HG03095 (cell line): ENCODE measurements at regions not wholly inside any gene's neighbourhood (a gene's known extent, or its start where the extent isn't known, plus 50 kb on each side); places are given as distances from the start of the nearest gene placed in this dataset.

Experiments used
- ATAC-seq: cut with Tn5 transposase; IDR thresholded peaks from one replicate; pipeline ENCODE4 v1.9.1; 2021; ENCODE audit warnings: moderate library complexity; ENCODE audit not compliant: unreplicated experiment

DNA sequence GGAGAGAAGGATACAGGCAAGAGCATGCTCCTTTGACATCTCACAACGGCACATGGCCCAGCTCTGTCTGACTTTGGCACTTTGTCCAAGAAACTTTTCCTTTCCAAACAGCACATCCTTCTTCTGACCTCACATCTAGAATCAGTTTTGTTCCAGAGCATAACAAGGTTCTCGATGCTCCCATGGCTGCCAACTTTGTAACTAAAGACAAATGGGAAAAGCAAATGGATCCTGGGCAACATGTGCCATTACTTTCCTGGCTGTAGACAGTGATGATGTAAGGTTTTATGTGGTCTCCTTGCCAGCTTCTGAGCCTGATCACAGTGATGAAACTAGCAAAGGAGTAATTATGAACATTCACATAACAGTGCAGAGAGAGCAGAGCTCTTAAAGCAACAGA lies 171.8 kb upstream of the C1orf87 start:
- no peak for ATAC-seq

DNA sequence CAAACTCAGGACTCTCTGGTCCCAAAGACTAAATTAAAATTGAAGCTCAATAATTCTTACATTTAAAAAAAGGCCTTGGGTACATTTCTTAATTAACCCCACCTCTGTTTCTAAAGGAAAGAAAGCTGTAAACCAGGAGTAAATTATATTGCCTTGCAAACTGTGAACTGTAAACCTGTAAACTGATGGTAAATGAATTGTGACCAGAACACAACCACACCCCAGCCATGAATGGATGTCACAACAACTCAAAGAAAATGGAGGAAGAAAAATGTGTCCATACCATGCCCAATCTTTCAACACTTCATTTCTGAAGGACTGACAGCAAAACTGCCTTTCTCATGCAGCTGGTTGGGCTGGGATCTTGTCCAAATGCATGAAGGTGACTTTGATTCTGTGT lies 171.3 kb upstream of the C1orf87 start:
- ATAC-seq, result no peak

DNA sequence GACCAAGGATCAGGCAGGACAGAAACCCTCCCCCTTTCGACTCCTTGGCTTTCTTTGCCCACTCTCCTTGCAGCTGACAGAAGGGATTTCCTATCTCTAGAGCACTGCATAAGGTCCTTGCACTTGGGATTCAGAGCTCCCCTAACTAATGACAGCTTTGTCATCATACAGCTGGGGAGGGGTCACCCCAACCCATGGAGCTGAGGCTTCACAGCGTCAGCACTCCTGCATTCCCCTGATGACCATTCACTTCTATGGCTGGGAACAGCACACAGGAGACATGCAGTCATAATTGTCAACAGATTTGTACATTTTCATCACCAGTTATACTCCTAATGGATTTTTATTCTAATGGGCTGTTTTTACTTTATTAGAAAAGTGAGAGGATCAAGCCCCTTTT lies 161.7 kb upstream of the C1orf87 start:
- ATAC-seq, result no peak

GRCh38 chr1:60234776-60235175 lies 161.2 kb upstream of the C1orf87 start:
- ATAC-seq, result no peak

GRCh38 chr1:60229821-60230220 lies 156.3 kb upstream of the C1orf87 start:
- no peak for ATAC-seq

DNA sequence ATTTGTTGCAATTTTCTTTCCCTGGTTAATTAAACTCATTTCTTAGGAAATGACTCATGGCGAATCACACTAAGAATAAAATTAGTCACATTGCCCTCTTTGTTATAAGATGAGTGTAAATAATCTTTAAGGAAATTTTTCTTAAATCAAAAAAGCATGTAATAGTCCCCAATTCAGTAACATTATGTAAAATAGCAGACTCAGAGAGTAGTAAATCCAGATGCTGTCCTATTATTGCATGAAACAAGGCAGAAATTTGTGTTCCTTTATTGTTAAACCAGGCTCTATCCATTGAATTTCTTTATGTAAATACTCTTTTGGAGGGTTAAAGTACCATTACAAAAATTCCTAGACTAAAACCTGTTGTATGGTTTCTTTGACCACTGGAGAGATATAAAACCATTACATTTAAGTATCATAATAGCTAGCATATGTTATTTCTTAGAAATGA lies 154.5 kb upstream of the C1orf87 start:
- no peak for ATAC-seq

- ATAC-seq, result no peak
Observed at GRCh38 chr1:60227601-60228000, 154.0 kb upstream of the C1orf87 start.

DNA sequence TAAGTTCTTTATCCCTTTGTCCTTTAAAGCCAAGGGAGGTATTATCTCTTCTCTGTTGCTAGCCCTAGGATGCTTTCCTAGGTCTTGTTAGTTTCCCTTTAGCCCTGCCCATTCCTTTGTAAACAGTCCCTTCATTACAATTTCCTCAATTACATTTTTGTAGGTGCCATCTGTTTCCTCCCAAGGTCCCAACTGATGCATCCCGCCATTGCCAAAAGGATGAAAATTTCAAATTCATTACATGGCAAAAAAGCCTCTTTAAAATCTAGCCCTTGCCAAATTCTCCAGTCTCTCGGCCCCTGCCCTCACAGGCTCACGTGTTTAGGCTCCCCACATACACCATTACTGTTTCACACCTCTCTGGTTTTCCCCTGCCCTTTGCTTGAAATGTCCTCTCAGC lies 151.9 kb upstream of the C1orf87 start:
- no peak for ATAC-seq

DNA sequence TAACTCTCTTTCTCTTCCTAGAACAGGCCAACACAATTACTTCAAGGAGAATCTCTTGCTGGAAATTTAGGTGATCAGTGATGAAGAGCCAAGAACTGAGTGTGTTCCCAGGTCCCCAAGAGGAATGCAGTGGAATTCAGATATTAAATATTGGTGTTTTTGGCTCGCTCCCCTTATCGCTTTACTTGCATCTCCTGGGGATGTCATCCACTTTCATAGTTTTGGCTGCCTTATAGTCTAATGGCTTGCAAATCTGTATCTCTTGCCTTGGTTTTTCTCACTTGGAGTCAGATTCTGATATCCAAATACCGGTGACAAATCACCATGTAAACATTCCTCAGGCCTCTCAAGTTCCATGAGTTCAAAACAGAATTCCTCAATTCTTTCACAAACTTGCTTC lies 151.0 kb upstream of the C1orf87 start:
- ATAC-seq, result no peak

- no peak for ATAC-seq
Observed at GRCh38 chr1:60223158-60223557, 149.6 kb upstream of the C1orf87 start.

- ATAC-seq, result no peak
Observed at GRCh38 chr1:60222360-60223115, 149.0 kb upstream of the C1orf87 start.

DNA sequence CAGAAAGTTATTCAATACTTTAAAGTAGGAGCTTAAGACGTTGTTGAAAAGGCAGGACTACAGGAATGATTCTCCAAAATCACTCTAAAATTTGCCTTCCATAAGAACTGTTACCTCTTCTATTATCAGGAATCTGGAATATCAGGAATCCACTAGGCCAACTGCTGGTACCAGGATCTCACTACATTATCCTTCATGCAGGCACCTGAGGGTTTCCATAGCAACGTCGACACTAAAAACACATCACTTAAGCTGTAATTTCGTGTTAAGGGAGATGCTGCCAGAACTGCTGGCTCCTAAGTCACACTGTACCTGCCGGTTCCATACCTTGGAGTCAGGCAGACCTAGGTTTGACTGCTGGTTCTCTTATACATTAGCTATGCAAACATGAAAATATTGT lies 139.7 kb upstream of the C1orf87 start:
- no peak for ATAC-seq

- no peak for ATAC-seq
Observed at GRCh38 chr1:60196026-60196425, 122.5 kb upstream of the C1orf87 start.

DNA sequence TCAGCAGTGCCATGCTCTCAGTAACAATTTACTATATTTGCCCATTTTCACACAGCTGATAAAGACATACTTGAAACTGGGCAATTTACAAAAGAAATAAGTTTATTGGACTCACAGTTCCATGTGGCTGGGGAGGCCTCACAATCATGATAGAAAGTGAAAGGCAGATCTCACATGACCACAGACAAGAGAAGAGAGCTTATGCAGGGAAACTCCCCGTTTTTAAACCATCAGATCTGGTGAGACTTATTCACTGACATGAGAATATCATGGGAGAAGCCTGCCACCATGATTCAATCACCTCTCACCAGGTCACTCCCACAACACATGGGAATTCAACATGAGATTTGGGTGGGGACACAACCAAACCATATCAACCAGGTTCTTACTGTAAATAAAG lies 112.1 kb upstream of the C1orf87 start:
- ATAC-seq, result no peak

DNA sequence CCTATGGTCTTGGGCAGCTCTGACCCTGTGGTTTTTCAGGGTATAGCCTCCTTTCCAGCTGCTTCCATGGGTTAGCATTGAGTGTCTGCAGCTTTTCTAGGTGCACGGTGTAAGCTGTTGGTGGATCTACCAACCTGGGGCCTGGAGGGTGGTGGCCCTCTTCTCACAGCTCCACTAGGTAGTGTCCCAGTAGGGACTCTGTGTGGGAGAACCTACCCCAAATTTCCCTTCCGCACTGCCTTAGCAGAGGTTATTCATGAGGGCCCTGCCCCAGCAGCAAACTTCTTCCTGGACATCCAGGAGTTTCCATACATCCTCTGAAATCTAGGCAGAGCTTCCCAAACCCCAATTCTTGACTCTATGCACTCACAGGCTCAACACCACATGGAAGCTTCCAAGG lies 111.0 kb upstream of the C1orf87 start:
- ATAC-seq, result no peak

DNA sequence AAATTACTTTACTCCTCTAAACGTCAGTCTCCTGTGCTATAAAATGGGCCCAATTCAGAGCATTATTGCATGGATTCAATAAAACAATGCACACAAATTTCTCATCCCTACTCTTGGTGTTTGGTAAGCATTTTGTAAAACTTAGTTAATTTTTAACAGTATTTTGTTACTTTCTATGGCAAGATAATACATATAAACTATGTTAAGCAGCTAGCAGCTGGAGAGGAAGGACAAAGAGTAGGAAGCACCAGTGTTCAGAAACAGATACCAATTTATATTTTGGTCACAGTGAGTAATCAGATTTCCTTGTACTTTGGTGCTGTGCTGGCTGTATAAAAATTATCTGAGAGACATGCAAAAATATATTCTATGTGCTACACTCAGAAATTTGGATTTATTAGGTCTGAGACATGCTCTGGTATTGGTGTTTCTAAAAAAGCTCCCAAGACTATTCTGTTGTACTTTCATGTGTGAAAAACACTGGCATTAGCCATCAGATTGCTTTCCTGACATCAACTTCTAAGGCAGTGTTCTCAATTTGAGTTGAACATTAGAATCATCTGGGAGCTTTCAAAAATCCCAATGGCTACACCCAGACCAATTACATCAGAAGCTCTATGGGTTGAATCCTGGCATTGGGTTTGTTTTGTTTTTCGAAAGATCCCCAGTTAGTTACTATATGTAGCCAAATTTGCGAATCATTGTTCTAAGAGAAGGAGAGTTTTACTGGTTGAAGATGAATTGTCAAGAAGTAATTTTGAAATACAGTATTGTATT lies 100.3 kb upstream of the C1orf87 start:
- no peak for ATAC-seq

- ATAC-seq, result no peak
Observed at GRCh38 chr1:60173006-60173405, 99.4 kb upstream of the C1orf87 start.

DNA sequence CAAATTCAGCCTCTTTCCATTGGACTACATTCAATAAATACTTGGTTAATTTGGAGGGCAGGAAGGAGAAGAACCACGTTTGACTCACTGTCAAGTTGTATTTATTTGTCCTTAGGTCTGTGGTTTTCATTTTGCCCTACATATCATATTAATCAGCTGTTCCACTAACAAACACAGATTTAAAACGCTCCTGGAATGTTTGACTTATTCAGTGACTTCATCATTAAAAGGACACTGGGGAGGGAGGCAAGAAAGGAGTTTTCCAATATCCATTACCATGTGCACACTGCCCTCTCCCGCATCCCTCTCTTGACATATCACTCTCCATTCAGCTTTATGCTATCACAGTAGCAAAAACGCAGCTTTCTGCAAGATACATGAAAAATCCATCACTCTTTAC lies 98.2 kb upstream of the C1orf87 start:
- ATAC-seq, result no peak

- ATAC-seq, result no peak
Observed at GRCh38 chr1:60170709-60171108, 97.1 kb upstream of the C1orf87 start.

DNA sequence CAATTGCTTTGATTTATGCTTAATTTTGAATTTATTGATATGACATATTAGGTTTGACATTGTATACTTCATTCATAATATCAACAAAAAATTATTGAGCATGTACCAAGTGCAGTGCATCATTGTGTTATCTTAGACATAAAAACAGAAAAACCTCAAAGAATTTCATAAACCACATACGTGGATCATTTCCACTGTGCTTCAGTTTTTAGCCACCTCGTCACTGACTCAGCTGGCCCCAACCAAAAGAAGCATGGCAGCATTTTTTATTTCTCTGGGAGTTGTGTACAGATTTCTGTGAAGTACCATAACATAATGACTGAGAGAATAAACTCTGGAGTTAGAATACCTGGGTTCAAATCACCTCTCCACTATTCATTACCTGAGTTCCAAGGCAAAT lies 95.6 kb upstream of the C1orf87 start:
- ATAC-seq, result no peak

- no peak for ATAC-seq
Observed at GRCh38 chr1:60162936-60163335, 89.4 kb upstream of the C1orf87 start.

DNA sequence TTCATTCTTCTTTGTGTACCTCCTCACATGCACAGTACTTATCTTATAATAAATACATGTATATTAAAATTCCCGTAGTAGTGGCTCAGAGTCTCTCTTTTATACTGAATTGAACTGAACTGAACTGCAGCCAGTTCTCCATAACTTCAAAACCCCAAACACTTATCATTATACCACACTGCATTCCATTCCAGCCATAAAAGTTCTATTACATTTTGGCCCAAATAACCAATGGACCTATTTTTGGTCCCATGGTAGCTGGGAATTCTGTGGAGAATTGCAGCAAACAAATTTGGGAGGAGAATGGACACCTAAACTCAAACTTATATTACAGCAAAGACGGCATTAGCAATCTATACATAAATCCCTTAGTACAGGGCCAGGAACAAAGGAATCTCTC lies 86.6 kb upstream of the C1orf87 start:
- ATAC-seq, result no peak
